CD14-positive monocyte (primary cell): ENCODE measurements at regions not wholly inside any gene's neighbourhood (a gene's known extent, or its start where the extent isn't known, plus 50 kb on each side); places are given as distances from the start of the nearest gene placed in this dataset.

Experiments used
- DNase-seq, 3 donors: peaks; one replicate each; pipeline ENCODE4 v3.0.0-alpha.2; 2011 to 2022
- H2AFZ ChIP-seq: 2 replicates; pipeline ENCODE4 v1.6.0; 2012; ENCODE audit warnings: mild to moderate bottlenecking, low read depth, low read length, inconsistent platforms; ENCODE audit not compliant: insufficient read depth, poor library complexity, severe bottlenecking
- H3K27ac ChIP-seq, 2 donors: 1 replicate in 1 of 2; 2 replicates in 1 of 2; pipeline ENCODE4 v1.5.1; 2012 to 2013; ENCODE audit warnings: low read length in 2 of 2, control low read depth in 1 of 2, inconsistent platforms in 1 of 2, low read depth in 1 of 2, mild to moderate bottlenecking in 1 of 2
- H3K27me3 ChIP-seq, 2 donors: one replicate each; pipeline versions ENCODE4 v1.6.0 to v1.6.1; 2011 to 2013; ENCODE audit warnings: low read length in 2 of 2; ENCODE audit not compliant: control insufficient read depth in 2 of 2, insufficient read depth in 2 of 2
- H3K36me3 ChIP-seq, 2 donors: replicated peaks in 1 of 2; 1 replicate in 1 of 2; 2 replicates in 1 of 2; pipeline versions ENCODE4 v1.5.1 to v1.6.1; 2012 to 2013; ENCODE audit warnings: low read length in 2 of 2, control low read depth in 1 of 2, inconsistent platforms in 1 of 2, mild to moderate bottlenecking in 1 of 2; ENCODE audit not compliant: insufficient read depth in 2 of 2, control insufficient read depth in 1 of 2
- H3K4me1 ChIP-seq, 2 donors: 1 replicate in 1 of 2; 2 replicates in 1 of 2; pipeline versions ENCODE4 v1.5.1 to v1.6.1; 2012 to 2013; ENCODE audit warnings: low read length in 2 of 2, control low read depth in 1 of 2, inconsistent platforms in 1 of 2, mild to moderate bottlenecking in 1 of 2, moderate library complexity in 1 of 2; ENCODE audit not compliant: insufficient read depth in 2 of 2, control insufficient read depth in 1 of 2
- H3K4me2 ChIP-seq: replicated peaks from 2 replicates; pipeline ENCODE3; 2012; ENCODE audit warnings: low read length, moderate library complexity, mild to moderate bottlenecking; ENCODE audit not compliant: poor library complexity, severe bottlenecking; ENCODE audit errors: extremely low read depth
- H3K4me3 ChIP-seq, 3 experiments: fragments of 200-600 bp in 1 of 3; sonication (generic) in 1 of 3; replicated peaks in 1 of 3; 1 replicate in 2 of 3; 2 replicates in 1 of 3; pipeline ENCODE4 v1.5.1; 2011 to 2013; ENCODE audit warnings: low read length in 3 of 3, mild to moderate bottlenecking in 3 of 3, control low read depth in 2 of 3, low read depth in 2 of 3, inconsistent platforms in 1 of 3, moderate library complexity in 1 of 3
- H3K79me2 ChIP-seq: 2 replicates; pipeline ENCODE4 v1.6.0; 2012; ENCODE audit warnings: mild to moderate bottlenecking, control low read depth, inconsistent platforms, low read length, moderate library complexity; ENCODE audit not compliant: insufficient read depth
- H3K9ac ChIP-seq: 2 replicates; pipeline ENCODE4 v1.6.0; 2017; ENCODE audit warnings: low read length, mild to moderate bottlenecking; ENCODE audit not compliant: insufficient read depth, poor library complexity, severe bottlenecking
- H3K9me3 ChIP-seq, 2 donors: replicated peaks in 1 of 2; 1 replicate in 1 of 2; 2 replicates in 1 of 2; pipeline versions ENCODE4 v1.5.1 to v1.6.1; 2012 to 2013; ENCODE audit warnings: low read length in 2 of 2, control low read depth in 1 of 2; ENCODE audit not compliant: control insufficient read depth in 1 of 2, insufficient read depth in 1 of 2
- H4K20me1 ChIP-seq: 2 replicates; pipeline ENCODE4 v1.6.0; 2012; ENCODE audit warnings: mild to moderate bottlenecking, low read length, control low read depth, moderate library complexity; ENCODE audit not compliant: insufficient read depth
- H3K27ac Mint-ChIP-seq, 7 donors: one replicate each; pipeline ENCODE4 v1.8.0; 2020; ENCODE audit warnings: mild to moderate bottlenecking in 7 of 7, mixed read lengths in 7 of 7, moderate library complexity in 6 of 7, inconsistent platforms in 2 of 7
- H3K27me3 Mint-ChIP-seq, 3 donors: one replicate each; pipeline ENCODE4 v1.8.0; 2021 to 2022; ENCODE audit warnings: low read depth in 3 of 3, mild to moderate bottlenecking in 3 of 3, mixed read lengths in 3 of 3, moderate library complexity in 3 of 3, inconsistent platforms in 1 of 3
- H3K36me3 Mint-ChIP-seq, 2 donors: one replicate each; pipeline ENCODE4 v1.8.0; 2020; ENCODE audit warnings: mixed read lengths in 2 of 2, inconsistent platforms in 1 of 2, mild to moderate bottlenecking in 1 of 2
- H3K4me1 Mint-ChIP-seq: one replicate; pipeline ENCODE4 v1.8.0; 2020; ENCODE audit warnings: mild to moderate bottlenecking, mixed read lengths
- H3K4me3 Mint-ChIP-seq, 2 donors: one replicate each; pipeline ENCODE4 v1.8.0; 2020; ENCODE audit warnings: mild to moderate bottlenecking in 2 of 2, mixed read lengths in 2 of 2, moderate library complexity in 1 of 2
- H3K9me3 Mint-ChIP-seq, 7 donors: one replicate each; pipeline ENCODE4 v1.8.0; 2020 to 2022; ENCODE audit warnings: mixed read lengths in 7 of 7, mild to moderate bottlenecking in 6 of 7, moderate library complexity in 6 of 7, inconsistent platforms in 2 of 7
- WGBS: methylation state at CpG from one replicate; pipeline ENCODE4 v1.1.5; 2013; ENCODE audit warnings: missing lambda C conversion rate; ENCODE audit not compliant: insufficient coverage; 5-methylcytosine and 5-hydroxymethylcytosine counted together
- intact Hi-C, 2 donors: fragments of 100-400 bp; cut with micrococcal nuclease; formaldehyde crosslinking; loops; one replicate each; pipeline versions ENCODE4 v1.15.0 to v1.15.1; 2023
- TF ChIP-seq, protein P1 (sequence below): fragments of 200-600 bp; IDR thresholded peaks from one replicate; pipeline ENCODE4 v1.8.0; 2022; ENCODE audit warnings: antibody characterized with exemption, mild to moderate bottlenecking

DNA sequence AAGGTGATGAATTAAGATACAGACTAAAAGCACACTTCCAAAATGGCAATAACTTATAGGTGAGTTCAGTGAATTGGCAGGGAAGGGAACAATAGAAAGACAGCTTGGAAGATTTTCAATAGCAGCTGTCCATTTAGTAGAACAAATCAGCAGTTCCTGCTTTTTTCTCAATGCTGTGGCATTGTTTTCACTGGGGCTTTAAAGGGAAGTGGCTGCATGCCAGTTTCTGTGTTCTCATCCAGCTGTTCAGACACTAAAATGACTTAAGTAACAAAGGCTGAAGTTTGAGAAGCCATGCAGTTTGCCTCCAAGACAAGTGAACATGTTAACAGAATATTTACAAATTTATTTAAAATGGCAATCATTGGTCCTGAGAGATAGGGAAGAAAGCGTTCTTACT, 291.9 kb downstream of the FAM47A start:
- Histone ChIP-seq H2AFZ (no peak overlapping the region), H3K9ac (no peak overlapping the region), H3K36me3 (no peaks in the 10 kb centered on the region), H4K20me1 (no peaks in the 10 kb centered on the region), H3K4me1 (no peaks in the 10 kb centered on the region), H3K9me3 (no peaks in the 10 kb centered on the region), H3K4me3 (no peak overlapping the region), H3K27ac (no peak overlapping the region), H3K4me2 (no peak overlapping the region), H3K27me3 (no peaks in the 10 kb centered on the region), H3K79me2 (no peaks in the 10 kb centered on the region)
- no CpG with 5 or more reads among the region's 1 CpG for WGBS
- intact Hi-C loops: no loop called here
- H3K36me3 Mint-ChIP-seq: no peaks in the 10 kb centered on the region
- H3K4me1 Mint-ChIP-seq: no peaks in the 10 kb centered on the region
- no peak for DNase-seq
- no peak overlapping the region for H3K4me3 Mint-ChIP-seq
- TF ChIP-seq, protein P1, sequence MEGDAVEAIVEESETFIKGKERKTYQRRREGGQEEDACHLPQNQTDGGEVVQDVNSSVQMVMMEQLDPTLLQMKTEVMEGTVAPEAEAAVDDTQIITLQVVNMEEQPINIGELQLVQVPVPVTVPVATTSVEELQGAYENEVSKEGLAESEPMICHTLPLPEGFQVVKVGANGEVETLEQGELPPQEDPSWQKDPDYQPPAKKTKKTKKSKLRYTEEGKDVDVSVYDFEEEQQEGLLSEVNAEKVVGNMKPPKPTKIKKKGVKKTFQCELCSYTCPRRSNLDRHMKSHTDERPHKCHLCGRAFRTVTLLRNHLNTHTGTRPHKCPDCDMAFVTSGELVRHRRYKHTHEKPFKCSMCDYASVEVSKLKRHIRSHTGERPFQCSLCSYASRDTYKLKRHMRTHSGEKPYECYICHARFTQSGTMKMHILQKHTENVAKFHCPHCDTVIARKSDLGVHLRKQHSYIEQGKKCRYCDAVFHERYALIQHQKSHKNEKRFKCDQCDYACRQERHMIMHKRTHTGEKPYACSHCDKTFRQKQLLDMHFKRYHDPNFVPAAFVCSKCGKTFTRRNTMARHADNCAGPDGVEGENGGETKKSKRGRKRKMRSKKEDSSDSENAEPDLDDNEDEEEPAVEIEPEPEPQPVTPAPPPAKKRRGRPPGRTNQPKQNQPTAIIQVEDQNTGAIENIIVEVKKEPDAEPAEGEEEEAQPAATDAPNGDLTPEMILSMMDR: no peak
- H3K27me3 Mint-ChIP-seq: no peaks in the 10 kb centered on the region
- H3K9me3 Mint-ChIP-seq: peaks cover 0 to 3% (median 0%) of the 10 kb centered on the region in 7 donors
- no peak overlapping the region for H3K27ac Mint-ChIP-seq

DNA sequence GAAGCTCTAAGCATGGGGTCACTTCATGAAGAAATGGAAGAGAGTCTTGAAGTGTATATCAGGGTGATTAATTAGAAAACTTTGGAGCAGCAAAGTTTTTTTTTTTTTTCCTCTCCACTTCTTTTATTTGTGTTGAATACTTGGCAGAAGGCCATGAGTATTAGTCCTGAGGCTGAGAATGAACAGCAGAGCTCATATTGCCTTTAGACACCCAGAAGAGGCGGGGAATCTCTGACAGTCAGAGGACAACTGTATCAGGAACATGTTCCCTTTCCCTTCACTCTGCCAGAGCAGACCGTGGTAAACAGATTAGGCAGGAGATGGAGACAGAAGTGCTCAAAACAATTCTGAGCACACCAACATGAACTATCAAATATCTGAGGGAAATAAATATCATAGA, 300.9 kb downstream of the FAM47A start:
- Mint-ChIP-seq H3K4me1 (no peaks in the 10 kb centered on the region), H3K4me3 (no peak overlapping the region), H3K27me3 (no peaks in the 10 kb centered on the region), H3K9me3 (peaks cover 0 to 11% (median 6%) of the 10 kb centered on the region in 7 donors), H3K27ac (no peak overlapping the region), H3K36me3 (no peaks in the 10 kb centered on the region)
- WGBS: no CpG with 5 or more reads among the region's 2 CpGs
- H3K79me2 ChIP-seq: no peaks in the 10 kb centered on the region
- no peaks in the 10 kb centered on the region for H3K36me3 ChIP-seq
- no peaks in the 10 kb centered on the region for H4K20me1 ChIP-seq
- no peak for DNase-seq
- H2AFZ ChIP-seq: no peak overlapping the region
- H3K9me3 ChIP-seq: peaks cover 11 to 12% of the 10 kb centered on the region in 2 donors
- H3K27ac ChIP-seq: no peak overlapping the region
- H3K4me3 ChIP-seq: no peak overlapping the region
- TF ChIP-seq, protein P1: no peak
- intact Hi-C loops: no loop called here
- no peaks in the 10 kb centered on the region for H3K27me3 ChIP-seq
- H3K4me2 ChIP-seq: no peak overlapping the region
- no peaks in the 10 kb centered on the region for H3K4me1 ChIP-seq
- H3K9ac ChIP-seq: no peak overlapping the region
